ENCODE measurements at regions not wholly inside any gene's neighbourhood (a gene's known extent, or its start where the extent isn't known, plus 50 kb on each side); places are given as distances from the start of the nearest gene placed in this dataset.
"Not testable (repeated sequence)": the region's sequence is repeated elsewhere in the genome, so short reads cannot be mapped to it uniquely, and the experiment has no call there.

- Histone ChIP-seq H3K9me3 (ENCODE audit: low read length) (no peaks in the 10 kb centered on the region), H3K36me3 (ENCODE audit: insufficient read depth, low read length) (no peaks in the 10 kb centered on the region), H3K4me1 (ENCODE audit: insufficient read depth, low read length) (no peaks in the 10 kb centered on the region), H3K9ac (ENCODE audit: low read length) (no peak overlapping the region), H3K27me3 (ENCODE audit: control insufficient read depth in 1 of 2, insufficient read depth in 2 of 2, low read length in 2 of 2) (no peaks in the 10 kb centered on the region), H3K4me3 (ENCODE audit: low read depth in 1 of 2, low read length in 2 of 2) (no peak overlapping the region), H3K27ac (ENCODE audit: low read depth, low read length) (no peak overlapping the region)
These were observed 238.3 kb upstream of the OR4E1 start for GRCh38 chr14:21911877-21912276.

GRCh38 chr14:21910260-21910659 lies 236.6 kb upstream of the OR4E1 start:
- H3K4me3 ChIP-seq (ENCODE audit: low read depth in 1 of 2, low read length in 2 of 2): no peak overlapping the region
- no peaks in the 10 kb centered on the region for H3K9me3 ChIP-seq (ENCODE audit: low read length)
- no peak overlapping the region for H3K9ac ChIP-seq (ENCODE audit: low read length)
- H3K4me1 ChIP-seq (ENCODE audit: insufficient read depth, low read length): no peaks in the 10 kb centered on the region
- H3K36me3 ChIP-seq (ENCODE audit: insufficient read depth, low read length): no peaks in the 10 kb centered on the region
- H3K27me3 ChIP-seq (ENCODE audit: control insufficient read depth in 1 of 2, insufficient read depth in 2 of 2, low read length in 2 of 2): no peaks in the 10 kb centered on the region
- H3K27ac ChIP-seq (ENCODE audit: low read depth, low read length): no peak overlapping the region

- no peak overlapping the region for H3K4me3 ChIP-seq (ENCODE audit: low read depth in 1 of 2, low read length in 2 of 2)
- no peaks in the 10 kb centered on the region for H3K27me3 ChIP-seq (ENCODE audit: control insufficient read depth in 1 of 2, insufficient read depth in 2 of 2, low read length in 2 of 2)
- no peak overlapping the region for H3K27ac ChIP-seq (ENCODE audit: low read depth, low read length)
- H3K36me3 ChIP-seq (ENCODE audit: insufficient read depth, low read length): no peaks in the 10 kb centered on the region
- no peaks in the 10 kb centered on the region for H3K9me3 ChIP-seq (ENCODE audit: low read length)
- no peak overlapping the region for H3K9ac ChIP-seq (ENCODE audit: low read length)
- H3K4me1 ChIP-seq (ENCODE audit: insufficient read depth, low read length): no peaks in the 10 kb centered on the region
These were observed 229.1 kb upstream of the OR4E1 start for GRCh38 chr14:21902561-21903181.

- H3K27me3 ChIP-seq (ENCODE audit: control insufficient read depth in 1 of 2, insufficient read depth in 2 of 2, low read length in 2 of 2); H3K4me1 ChIP-seq (ENCODE audit: insufficient read depth, low read length); H3K4me3 ChIP-seq (ENCODE audit: low read depth in 1 of 2, low read length in 2 of 2); H3K36me3 ChIP-seq (ENCODE audit: insufficient read depth, low read length); H3K9me3 ChIP-seq (ENCODE audit: low read length); H3K27ac ChIP-seq (ENCODE audit: low read depth, low read length); H3K9ac ChIP-seq (ENCODE audit: low read length): not testable (repeated sequence)
These were observed 221.2 kb upstream of the OR4E1 start for GRCh38 chr14:21894898-21895194.

GRCh38 chr14:21894003-21894897 lies 220.6 kb upstream of the OR4E1 start:
- H3K4me1 ChIP-seq (ENCODE audit: insufficient read depth, low read length): no peaks in the 10 kb centered on the region
- H3K9ac ChIP-seq (ENCODE audit: low read length): no peak overlapping the region
- no peak overlapping the region for H3K27ac ChIP-seq (ENCODE audit: low read depth, low read length)
- no peaks in the 10 kb centered on the region for H3K36me3 ChIP-seq (ENCODE audit: insufficient read depth, low read length)
- H3K9me3 ChIP-seq (ENCODE audit: low read length): no peaks in the 10 kb centered on the region
- H3K4me3 ChIP-seq (ENCODE audit: low read depth in 1 of 2, low read length in 2 of 2): no peak overlapping the region
- no peaks in the 10 kb centered on the region for H3K27me3 ChIP-seq (ENCODE audit: control insufficient read depth in 1 of 2, insufficient read depth in 2 of 2, low read length in 2 of 2)

- H3K9me3 ChIP-seq (ENCODE audit: low read length): no peaks in the 10 kb centered on the region
- H3K27me3 ChIP-seq (ENCODE audit: control insufficient read depth in 1 of 2, insufficient read depth in 2 of 2, low read length in 2 of 2): no peaks in the 10 kb centered on the region
- H3K4me3 ChIP-seq (ENCODE audit: low read depth in 1 of 2, low read length in 2 of 2): no peak overlapping the region
- H3K27ac ChIP-seq (ENCODE audit: low read depth, low read length): no peak overlapping the region
- H3K9ac ChIP-seq (ENCODE audit: low read length): no peak overlapping the region
- no peaks in the 10 kb centered on the region for H3K36me3 ChIP-seq (ENCODE audit: insufficient read depth, low read length)
- H3K4me1 ChIP-seq (ENCODE audit: insufficient read depth, low read length): no peaks in the 10 kb centered on the region
These were observed 218.3 kb upstream of the OR4E1 start for GRCh38 chr14:21891921-21892320.

- H3K36me3 ChIP-seq (ENCODE audit: insufficient read depth, low read length): no peaks in the 10 kb centered on the region
- no peak overlapping the region for H3K9ac ChIP-seq (ENCODE audit: low read length)
- no peaks in the 10 kb centered on the region for H3K27me3 ChIP-seq (ENCODE audit: control insufficient read depth in 1 of 2, insufficient read depth in 2 of 2, low read length in 2 of 2)
- H3K9me3 ChIP-seq (ENCODE audit: low read length): no peaks in the 10 kb centered on the region
- no peaks in the 10 kb centered on the region for H3K4me1 ChIP-seq (ENCODE audit: insufficient read depth, low read length)
- H3K27ac ChIP-seq (ENCODE audit: low read depth, low read length): no peak overlapping the region
- H3K4me3 ChIP-seq (ENCODE audit: low read depth in 1 of 2, low read length in 2 of 2): no peak overlapping the region
These were observed 211.4 kb upstream of the OR4E1 start for GRCh38 chr14:21884995-21885394.

GRCh38 chr14:21882226-21882625 lies 208.6 kb upstream of the OR4E1 start:
- Histone ChIP-seq H3K27ac (ENCODE audit: low read depth, low read length) (no peak overlapping the region), H3K9ac (ENCODE audit: low read length) (no peak overlapping the region), H3K4me1 (ENCODE audit: insufficient read depth, low read length) (no peaks in the 10 kb centered on the region), H3K36me3 (ENCODE audit: insufficient read depth, low read length) (no peaks in the 10 kb centered on the region), H3K9me3 (ENCODE audit: low read length) (no peaks in the 10 kb centered on the region), H3K4me3 (ENCODE audit: low read depth in 1 of 2, low read length in 2 of 2) (no peak overlapping the region), H3K27me3 (ENCODE audit: control insufficient read depth in 1 of 2, insufficient read depth in 2 of 2, low read length in 2 of 2) (no peaks in the 10 kb centered on the region)

- H3K4me1 ChIP-seq (ENCODE audit: insufficient read depth, low read length): no peaks in the 10 kb centered on the region
These were observed 207.3 kb upstream of the OR4E1 start for GRCh38 chr14:21880918-21881317.

GRCh38 chr14:21875791-21876190 lies 202.2 kb upstream of the OR4E1 start:
- Histone ChIP-seq H3K27me3 (ENCODE audit: control insufficient read depth in 1 of 2, insufficient read depth in 2 of 2, low read length in 2 of 2) (no peaks in the 10 kb centered on the region), H3K4me3 (ENCODE audit: low read depth in 1 of 2, low read length in 2 of 2) (no peak overlapping the region)

More at GRCh38 chr14:21880918-21881317, 207.3 kb upstream of the OR4E1 start:
- H3K9me3 ChIP-seq (ENCODE audit: low read length): no peaks in the 10 kb centered on the region
- H3K27ac ChIP-seq (ENCODE audit: low read depth, low read length): no peak overlapping the region
- no peaks in the 10 kb centered on the region for H3K27me3 ChIP-seq (ENCODE audit: control insufficient read depth in 1 of 2, insufficient read depth in 2 of 2, low read length in 2 of 2)
- no peak overlapping the region for H3K9ac ChIP-seq (ENCODE audit: low read length)
- H3K4me3 ChIP-seq (ENCODE audit: low read depth in 1 of 2, low read length in 2 of 2): no peak overlapping the region
- H3K36me3 ChIP-seq (ENCODE audit: insufficient read depth, low read length): no peaks in the 10 kb centered on the region

GRCh38 chr14:21874946-21875345 lies 201.3 kb upstream of the OR4E1 start:
- H3K4me1 ChIP-seq (ENCODE audit: insufficient read depth, low read length): no peaks in the 10 kb centered on the region
- no peak overlapping the region for H3K27ac ChIP-seq (ENCODE audit: low read depth, low read length)
- no peak overlapping the region for H3K9ac ChIP-seq (ENCODE audit: low read length)
- H3K27me3 ChIP-seq (ENCODE audit: control insufficient read depth in 1 of 2, insufficient read depth in 2 of 2, low read length in 2 of 2): no peaks in the 10 kb centered on the region
- no peaks in the 10 kb centered on the region for H3K9me3 ChIP-seq (ENCODE audit: low read length)
- no peak overlapping the region for H3K4me3 ChIP-seq (ENCODE audit: low read depth in 1 of 2, low read length in 2 of 2)
- H3K36me3 ChIP-seq (ENCODE audit: insufficient read depth, low read length): no peaks in the 10 kb centered on the region

More at GRCh38 chr14:21875791-21876190, 202.2 kb upstream of the OR4E1 start:
- Histone ChIP-seq H3K4me1 (ENCODE audit: insufficient read depth, low read length) (no peaks in the 10 kb centered on the region), H3K27ac (ENCODE audit: low read depth, low read length) (no peak overlapping the region), H3K36me3 (ENCODE audit: insufficient read depth, low read length) (no peaks in the 10 kb centered on the region), H3K9ac (ENCODE audit: low read length) (no peak overlapping the region), H3K9me3 (ENCODE audit: low read length) (no peaks in the 10 kb centered on the region)

- Histone ChIP-seq H3K4me1 (ENCODE audit: insufficient read depth, low read length) (no peaks in the 10 kb centered on the region), H3K36me3 (ENCODE audit: insufficient read depth, low read length) (no peaks in the 10 kb centered on the region), H3K9ac (ENCODE audit: low read length) (no peak overlapping the region), H3K9me3 (ENCODE audit: low read length) (no peaks in the 10 kb centered on the region), H3K27me3 (ENCODE audit: control insufficient read depth in 1 of 2, insufficient read depth in 2 of 2, low read length in 2 of 2) (no peaks in the 10 kb centered on the region), H3K4me3 (ENCODE audit: low read depth in 1 of 2, low read length in 2 of 2) (no peak overlapping the region), H3K27ac (ENCODE audit: low read depth, low read length) (no peak overlapping the region)
These were observed 200.5 kb upstream of the OR4E1 start for GRCh38 chr14:21874167-21874566.
